Thyroid gland (tissue), 4 donors: ENCODE measurements at regions not wholly inside any gene's neighbourhood (a gene's known extent, or its start where the extent isn't known, plus 50 kb on each side); places are given as distances from the start of the nearest gene placed in this dataset.

ENCODE experiments used
- DNase-seq, 2 donors: peaks; one replicate each; pipeline ENCODE4 v3.0.0-alpha.2; 2019
- H3K27ac ChIP-seq, 3 donors: fragments of 200-600 bp; sonication (generic); 1 replicate in 2 of 3; 2 replicates in 1 of 3; pipeline ENCODE4 v1.5.1; 2016 to 2019; ENCODE audit warnings: mild to moderate bottlenecking in 1 of 3, moderate library complexity in 1 of 3
- H3K27me3 ChIP-seq: fragments of 200-600 bp; sonication (generic); one replicate; pipeline ENCODE4 v1.5.1; 2019
- H3K36me3 ChIP-seq, 2 donors: fragments of 200-600 bp; sonication (generic); one replicate each; pipeline ENCODE4 v1.5.1; 2016 to 2019
- H3K4me1 ChIP-seq, 2 donors: fragments of 200-600 bp; sonication (generic); one replicate each; pipeline ENCODE4 v1.5.1; 2017 to 2019
- H3K4me3 ChIP-seq, 3 donors: fragments of 200-600 bp; sonication (generic); replicated peaks in 1 of 3; 1 replicate in 2 of 3; 2 replicates in 1 of 3; pipeline ENCODE4 v1.5.1; 2016; ENCODE audit warnings: mild to moderate bottlenecking in 1 of 3
- H3K9me3 ChIP-seq: fragments of 200-600 bp; sonication (generic); one replicate; pipeline ENCODE4 v1.5.1; 2017
- POLR2A ChIP-seq, 2 donors: fragments of 450-650 bp; IDR thresholded peaks; one replicate each; pipeline ENCODE4 v1.6.1; 2017; ENCODE audit warnings: antibody characterized with exemption in 2 of 2, mild to moderate bottlenecking in 2 of 2, moderate library complexity in 1 of 2
- WGBS, 2 donors: methylation state at CpG; one replicate each; pipeline ENCODE4 v1.1.5; 2017; 5-methylcytosine and 5-hydroxymethylcytosine counted together
- intact Hi-C: fragments of 100-400 bp; cut with DNase I; formaldehyde crosslinking; loops from one replicate; pipeline ENCODE4 v1.15.1; 2023
- TF ChIP-seq, protein P1 (sequence below), 6 experiments: fragments of 200-600 bp in 3 of 6; fragments of 450-650 bp in 3 of 6; sonication (generic) in 3 of 6; IDR thresholded peaks; one replicate each; pipeline ENCODE4 v1.5.1; 2016 to 2019; ENCODE audit warnings: antibody characterized with exemption in 6 of 6, mild to moderate bottlenecking in 2 of 6, inconsistent platforms in 1 of 6, moderate library complexity in 1 of 6

DNA sequence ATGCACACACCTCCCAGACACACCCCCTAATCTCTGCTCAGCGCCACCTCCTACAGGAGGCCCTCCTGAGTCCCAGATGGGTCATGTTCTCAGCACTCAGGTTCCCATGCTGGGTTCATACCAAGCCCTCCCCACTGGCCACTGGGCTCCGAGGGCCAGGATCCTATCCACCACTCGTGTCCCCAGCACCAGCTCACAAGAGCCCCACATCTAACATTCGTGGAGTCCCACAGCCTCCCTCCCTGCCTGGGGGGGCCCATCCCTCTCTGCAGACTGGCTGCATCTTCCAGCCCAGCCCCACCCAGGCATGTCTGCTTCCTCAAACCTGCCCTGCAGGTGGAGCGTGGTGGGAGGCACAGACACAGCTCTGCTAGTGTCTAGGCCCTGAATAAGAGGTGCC lies 227.4 kb downstream of the TUBA3C start:
- Histone ChIP-seq H3K36me3 (no peaks in the 10 kb centered on the region), H3K27ac (no peak overlapping the region), H3K4me3 (no peak overlapping the region), H3K27me3 (no peaks in the 10 kb centered on the region), H3K4me1 (no peaks in the 10 kb centered on the region), H3K9me3 (no peaks in the 10 kb centered on the region)
- WGBS, 2 donors: 41 to 64% methylated on average over 3 to 5 of the region's 5 CpGs
- TF ChIP-seq, protein P1, sequence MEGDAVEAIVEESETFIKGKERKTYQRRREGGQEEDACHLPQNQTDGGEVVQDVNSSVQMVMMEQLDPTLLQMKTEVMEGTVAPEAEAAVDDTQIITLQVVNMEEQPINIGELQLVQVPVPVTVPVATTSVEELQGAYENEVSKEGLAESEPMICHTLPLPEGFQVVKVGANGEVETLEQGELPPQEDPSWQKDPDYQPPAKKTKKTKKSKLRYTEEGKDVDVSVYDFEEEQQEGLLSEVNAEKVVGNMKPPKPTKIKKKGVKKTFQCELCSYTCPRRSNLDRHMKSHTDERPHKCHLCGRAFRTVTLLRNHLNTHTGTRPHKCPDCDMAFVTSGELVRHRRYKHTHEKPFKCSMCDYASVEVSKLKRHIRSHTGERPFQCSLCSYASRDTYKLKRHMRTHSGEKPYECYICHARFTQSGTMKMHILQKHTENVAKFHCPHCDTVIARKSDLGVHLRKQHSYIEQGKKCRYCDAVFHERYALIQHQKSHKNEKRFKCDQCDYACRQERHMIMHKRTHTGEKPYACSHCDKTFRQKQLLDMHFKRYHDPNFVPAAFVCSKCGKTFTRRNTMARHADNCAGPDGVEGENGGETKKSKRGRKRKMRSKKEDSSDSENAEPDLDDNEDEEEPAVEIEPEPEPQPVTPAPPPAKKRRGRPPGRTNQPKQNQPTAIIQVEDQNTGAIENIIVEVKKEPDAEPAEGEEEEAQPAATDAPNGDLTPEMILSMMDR (IDR thresholded peaks at IDR 0.05): no peak
- TF ChIP-seq POLR2A (IDR thresholded peaks at IDR 0.05): no peak
- intact Hi-C loops: no loop called here
- DNase-seq: no peak

GRCh38 chr13:18953139-18953930 lies 228.3 kb downstream of the TUBA3C start:
- intact Hi-C loops: no loop called here
- 55 to 67% methylated on average over 8 of the region's 8 CpGs for WGBS, 2 donors
- no peak for TF ChIP-seq POLR2A (IDR thresholded peaks at IDR 0.05)
- TF ChIP-seq, protein P1 (IDR thresholded peaks at IDR 0.05): no peak

DNA sequence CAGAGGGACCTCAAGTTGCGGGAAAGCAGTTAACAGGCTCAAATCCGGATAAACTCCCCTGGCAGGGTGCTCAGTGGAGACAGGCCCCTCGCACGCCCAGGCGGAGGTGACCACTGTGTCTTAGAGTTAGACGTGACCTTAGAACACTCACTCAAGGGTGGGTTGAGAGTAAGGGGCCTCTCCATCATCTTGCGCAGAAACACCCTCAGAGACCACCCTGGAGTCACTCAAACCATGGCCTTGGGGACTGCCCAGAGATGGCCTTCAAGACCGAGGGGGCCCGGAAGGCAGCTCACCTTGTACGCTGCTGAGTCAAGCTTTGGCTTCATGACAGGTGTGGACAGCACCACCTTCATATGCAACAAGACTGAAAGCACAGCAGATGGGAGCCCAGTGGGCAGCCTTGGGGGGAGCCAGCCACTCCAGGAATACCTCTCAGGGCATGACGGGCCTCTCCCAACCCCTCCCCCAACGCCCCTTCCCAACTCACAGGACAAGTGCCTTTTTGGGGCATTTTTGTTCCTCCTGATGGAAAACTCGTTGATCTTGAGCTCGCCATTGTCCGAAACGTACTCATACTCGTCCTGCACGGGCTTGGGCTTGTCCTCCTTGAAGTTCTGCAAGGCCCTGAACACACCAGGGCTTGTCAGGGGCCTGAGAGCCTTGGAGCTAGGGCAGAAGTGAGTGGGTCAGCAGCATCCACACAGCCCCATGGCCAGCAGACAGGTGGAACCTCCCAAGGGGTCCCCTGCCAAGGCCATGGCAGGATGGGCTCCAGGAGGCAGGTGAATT lies 229.2 kb downstream of the TUBA3C start:
- Histone ChIP-seq H3K9me3 (no peaks in the 10 kb centered on the region), H3K4me3 (no peak overlapping the region), H3K27ac (no peak overlapping the region), H3K27me3 (no peaks in the 10 kb centered on the region), H3K4me1 (no peaks in the 10 kb centered on the region), H3K36me3 (no peaks in the 10 kb centered on the region)
- no peak for DNase-seq
- no peak for TF ChIP-seq POLR2A (IDR thresholded peaks at IDR 0.05)
- TF ChIP-seq, protein P1 (IDR thresholded peaks at IDR 0.05): no peak
- intact Hi-C loops: no loop called here
- 67 to 81% methylated on average over 10 to 14 of the region's 18 CpGs for WGBS, 2 donors

More at GRCh38 chr13:18953139-18953930, 228.3 kb downstream of the TUBA3C start:
- Histone ChIP-seq H3K27me3 (no peaks in the 10 kb centered on the region), H3K4me3 (no peak overlapping the region), H3K9me3 (no peaks in the 10 kb centered on the region), H3K4me1 (no peaks in the 10 kb centered on the region), H3K36me3 (no peaks in the 10 kb centered on the region), H3K27ac (no peak overlapping the region)
- DNase-seq: no peak

GRCh38 chr13:18951412-18951811 lies 230.2 kb downstream of the TUBA3C start:
- no peaks in the 10 kb centered on the region for H3K4me1 ChIP-seq
- WGBS, 2 donors: 85 to 100% methylated on average over 3 to 7 of the region's 13 CpGs
- intact Hi-C loops: no loop called here
- no peak overlapping the region for H3K27ac ChIP-seq
- no peaks in the 10 kb centered on the region for H3K36me3 ChIP-seq
- no peaks in the 10 kb centered on the region for H3K27me3 ChIP-seq
- DNase-seq: no peak
- H3K9me3 ChIP-seq: no peaks in the 10 kb centered on the region
- no peak for TF ChIP-seq POLR2A (IDR thresholded peaks at IDR 0.05)
- TF ChIP-seq, protein P1 (IDR thresholded peaks at IDR 0.05): no peak
- H3K4me3 ChIP-seq: no peak overlapping the region

DNA sequence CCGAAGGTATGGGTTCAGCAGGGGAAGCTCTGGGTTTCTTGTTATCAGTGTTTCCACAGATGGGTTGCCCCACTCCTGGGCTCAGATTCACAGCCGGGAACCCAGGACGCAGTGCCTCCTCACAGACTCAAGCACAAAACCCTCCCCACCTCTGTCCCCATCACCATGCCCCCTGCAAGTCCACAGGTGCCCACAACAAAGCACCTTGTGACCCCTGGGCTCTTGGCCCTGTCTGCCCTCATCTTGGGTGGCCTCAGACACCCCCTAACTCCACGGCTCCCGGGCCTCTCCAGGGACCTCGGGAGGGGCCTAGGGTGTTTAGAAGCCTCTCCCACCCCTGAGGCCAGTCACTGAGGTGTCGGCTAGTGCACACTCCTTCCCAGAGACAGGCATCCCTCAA lies 231.7 kb downstream of the TUBA3C start:
- no peaks in the 10 kb centered on the region for H3K27me3 ChIP-seq
- no peaks in the 10 kb centered on the region for H3K9me3 ChIP-seq
- no peak for DNase-seq
- no peaks in the 10 kb centered on the region for H3K36me3 ChIP-seq
- no peaks in the 10 kb centered on the region for H3K4me1 ChIP-seq
- H3K4me3 ChIP-seq: no peak overlapping the region
- intact Hi-C loops: no loop called here
- WGBS, 2 donors: 90% methylated on average over 5 to 7 of the region's 7 CpGs
- no peak overlapping the region for H3K27ac ChIP-seq
- no peak for TF ChIP-seq POLR2A (IDR thresholded peaks at IDR 0.05)
- TF ChIP-seq, protein P1 (IDR thresholded peaks at IDR 0.05): no peak
